ENCODE measurements at regions not wholly inside any gene's neighbourhood (a gene's known extent, or its start where the extent isn't known, plus 50 kb on each side); places are given as distances from the start of the nearest gene placed in this dataset.

DNA sequence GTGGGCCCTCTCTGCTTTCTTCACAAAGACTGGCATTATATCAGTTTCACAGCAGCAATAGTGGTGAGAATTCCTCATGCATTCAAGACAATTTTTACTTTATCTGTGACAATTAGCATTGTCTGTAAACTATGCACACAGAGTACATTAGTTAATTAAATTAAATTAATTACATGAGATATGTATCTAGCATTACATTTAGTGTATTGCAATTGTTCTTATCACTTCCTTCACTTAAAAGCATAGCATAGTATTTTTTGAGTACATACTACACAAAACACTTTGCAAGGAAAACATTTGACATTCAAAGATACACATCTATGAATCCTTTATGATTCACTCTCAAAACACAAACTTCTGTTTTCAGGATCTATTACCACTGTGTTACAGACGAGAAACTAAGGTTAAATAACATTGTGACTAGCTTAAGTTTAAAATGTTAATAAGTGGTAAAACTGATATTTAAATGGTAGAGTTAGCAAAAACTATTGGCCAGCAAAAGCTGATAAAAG lies 1542.6 kb downstream of the PLA2G4A start:
- no peak for DNase-seq

GRCh38 chr1:188372821-188373220 lies 1544.1 kb downstream of the PLA2G4A start:
- DNase-seq = no peak

DNA sequence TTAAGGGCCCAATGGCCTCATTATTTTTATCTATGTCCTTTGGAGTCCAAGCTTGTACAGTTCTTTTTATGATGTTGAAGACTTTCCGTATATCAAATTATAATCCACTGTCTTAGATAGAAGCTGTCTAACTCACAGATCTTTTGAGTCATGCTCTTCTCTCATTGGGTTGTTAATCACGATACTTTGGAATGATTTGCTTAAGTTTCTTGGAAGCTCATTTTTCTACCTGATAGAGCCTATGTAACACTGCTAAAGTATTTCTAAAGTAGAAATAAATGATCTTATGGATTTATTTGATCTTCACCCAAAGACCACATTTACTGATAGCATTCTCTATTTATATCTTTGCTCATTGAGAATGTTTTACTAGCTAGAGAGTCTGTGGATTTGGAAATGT lies 1554.1 kb downstream of the PLA2G4A start:
- no peak for DNase-seq

DNA sequence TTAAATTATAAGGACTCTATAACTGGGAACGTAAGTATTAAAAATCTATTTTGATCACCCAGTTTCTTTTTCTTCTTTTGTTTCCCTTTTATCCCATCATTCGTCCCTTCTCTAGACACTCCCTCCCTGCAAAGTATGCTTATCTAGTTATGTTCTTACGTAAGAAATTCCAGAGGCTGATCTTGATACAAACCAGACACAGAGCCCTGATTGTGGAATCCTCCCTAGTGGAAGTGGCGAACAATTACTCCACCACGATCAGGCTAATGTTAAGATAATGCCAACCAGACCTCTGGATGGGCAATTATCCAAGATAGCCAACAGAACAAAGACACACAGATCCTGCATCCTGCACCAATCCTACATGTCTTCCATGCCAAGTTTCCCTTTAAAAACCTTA lies 1557.4 kb downstream of the PLA2G4A start:
- DNase-seq = no peak

GRCh38 chr1:188386666-188387065 lies 1557.9 kb downstream of the PLA2G4A start:
- DNase-seq = no peak

- DNase-seq = no peak
Measured at GRCh38 chr1:188394677-188395076, 1565.9 kb downstream of the PLA2G4A start.

GRCh38 chr1:188397521-188397920 lies 1568.8 kb downstream of the PLA2G4A start:
- DNase-seq = no peak

DNA sequence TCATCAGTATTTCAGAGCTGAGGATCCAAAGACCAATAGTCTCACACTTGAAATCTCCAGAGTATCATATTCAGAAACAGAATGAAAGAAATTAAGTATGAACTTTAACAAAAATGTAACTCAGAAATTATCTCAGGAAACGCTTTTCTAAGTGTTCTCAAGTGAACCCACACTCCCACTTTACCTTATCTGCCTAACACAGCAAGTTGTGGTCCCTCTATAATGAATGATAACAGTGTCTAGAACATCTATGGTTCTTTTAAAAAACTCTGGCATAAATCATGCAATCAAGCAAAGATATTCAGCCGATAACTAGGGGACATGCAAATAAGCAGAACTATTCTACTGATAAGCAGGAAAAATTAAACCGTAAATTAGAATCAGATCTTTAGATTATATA lies 1574.2 kb downstream of the PLA2G4A start:
- DNase-seq = no peak

GRCh38 chr1:188406636-188407035 lies 1577.9 kb downstream of the PLA2G4A start:
- no peak for DNase-seq

GRCh38 chr1:188420177-188420576 lies 1591.4 kb downstream of the PLA2G4A start:
- DNase-seq = no peak

- DNase-seq = no peak
Measured at GRCh38 chr1:188423073-188423472, 1594.3 kb downstream of the PLA2G4A start.

GRCh38 chr1:188424176-188424575 lies 1595.4 kb downstream of the PLA2G4A start:
- DNase-seq = no peak

DNA sequence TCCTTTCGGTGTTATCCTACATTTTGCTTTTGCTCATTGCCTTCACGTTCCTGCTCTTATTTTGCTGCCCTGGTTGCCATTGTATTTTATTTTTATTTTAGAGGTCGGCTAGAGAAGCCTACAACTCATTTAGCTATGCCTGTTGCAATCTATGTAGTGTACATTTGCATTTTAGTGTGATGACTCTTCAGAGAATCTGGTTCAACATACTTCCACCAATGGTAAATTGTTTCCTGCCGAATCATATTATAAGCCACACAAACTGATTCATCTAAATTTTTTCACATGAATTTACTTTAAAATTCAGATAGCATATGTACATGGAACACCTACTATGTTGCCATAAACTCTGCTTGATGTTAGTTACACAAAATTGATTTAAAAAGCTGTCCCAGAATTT lies 1596.9 kb downstream of the PLA2G4A start:
- no peak for DNase-seq

DNA sequence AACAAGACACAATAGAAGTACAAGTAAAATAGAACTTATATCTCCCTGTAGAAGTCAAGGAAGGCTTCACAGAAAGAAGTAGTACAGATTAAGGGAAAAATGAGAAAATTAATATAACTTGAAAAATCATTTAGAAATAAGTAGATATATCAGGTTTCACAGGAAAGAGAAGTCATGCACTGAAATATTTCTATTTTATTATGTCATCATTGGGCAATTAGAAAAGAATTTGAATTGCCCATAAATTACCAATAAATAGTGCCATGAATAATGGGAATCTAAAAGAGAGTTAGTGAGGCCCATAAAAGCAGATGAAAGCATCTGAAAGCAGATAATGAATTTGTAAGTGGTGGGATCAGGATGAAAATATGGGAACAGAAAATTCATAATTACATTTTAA lies 1597.8 kb downstream of the PLA2G4A start:
- no peak for DNase-seq

DNA sequence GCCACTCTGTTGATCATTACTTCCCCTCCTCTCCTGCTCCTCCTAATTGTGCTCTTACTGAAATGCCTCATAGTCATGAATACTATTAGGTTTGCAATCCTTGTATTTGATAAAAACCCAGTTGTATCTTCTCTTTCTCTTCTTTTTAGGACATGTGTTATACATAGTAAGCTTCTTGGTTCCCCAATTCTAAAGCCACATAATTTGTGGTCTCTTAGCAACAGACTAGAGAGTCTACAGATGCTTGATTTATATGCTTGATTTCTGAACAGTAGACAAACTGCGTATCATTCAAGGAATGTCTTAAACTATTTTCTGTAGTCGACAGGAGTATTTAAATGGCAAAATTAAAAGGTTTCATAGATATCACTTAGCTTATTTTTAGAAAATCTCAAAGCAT lies 1598.9 kb downstream of the PLA2G4A start:
- no peak for DNase-seq

DNA sequence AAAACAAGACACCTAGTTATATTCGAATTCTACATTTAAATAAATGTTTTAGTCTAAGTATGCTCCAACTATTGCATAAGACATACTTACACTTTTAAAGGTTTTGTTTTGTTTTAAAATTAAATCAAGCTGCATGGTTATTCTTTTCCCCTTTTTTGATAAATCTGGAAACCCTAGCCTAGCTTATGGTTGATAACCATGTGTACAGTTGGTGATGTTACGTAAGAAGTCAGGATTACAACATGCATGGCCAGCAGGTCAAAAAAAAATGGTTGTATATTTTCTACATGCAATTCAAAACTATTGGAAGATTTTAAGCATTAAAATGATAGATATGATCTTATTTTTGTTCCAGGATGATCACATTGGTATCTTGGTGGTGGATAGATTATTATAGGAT lies 1600.6 kb downstream of the PLA2G4A start:
- no peak for DNase-seq

DNA sequence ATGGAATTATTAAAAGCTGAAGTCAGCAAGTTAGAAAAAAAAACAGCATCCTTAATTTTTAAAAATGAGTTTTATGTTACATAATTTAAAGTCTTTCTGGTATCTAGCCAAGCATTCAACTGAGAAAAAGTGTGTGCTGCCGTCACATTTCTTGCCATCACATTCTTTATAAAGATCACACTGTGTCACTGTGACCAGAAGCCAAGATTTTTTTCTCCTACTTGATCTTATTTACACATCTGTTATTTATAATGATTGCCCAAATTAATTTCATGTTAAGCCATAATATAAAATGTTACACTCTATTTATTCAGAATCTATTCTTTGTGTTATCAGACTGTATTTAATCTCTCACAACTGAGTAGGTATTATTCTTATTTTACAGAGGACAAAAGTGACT lies 1603.7 kb downstream of the PLA2G4A start:
- DNase-seq = no peak

GRCh38 chr1:188433425-188433824 lies 1604.7 kb downstream of the PLA2G4A start:
- DNase-seq = no peak

DNA sequence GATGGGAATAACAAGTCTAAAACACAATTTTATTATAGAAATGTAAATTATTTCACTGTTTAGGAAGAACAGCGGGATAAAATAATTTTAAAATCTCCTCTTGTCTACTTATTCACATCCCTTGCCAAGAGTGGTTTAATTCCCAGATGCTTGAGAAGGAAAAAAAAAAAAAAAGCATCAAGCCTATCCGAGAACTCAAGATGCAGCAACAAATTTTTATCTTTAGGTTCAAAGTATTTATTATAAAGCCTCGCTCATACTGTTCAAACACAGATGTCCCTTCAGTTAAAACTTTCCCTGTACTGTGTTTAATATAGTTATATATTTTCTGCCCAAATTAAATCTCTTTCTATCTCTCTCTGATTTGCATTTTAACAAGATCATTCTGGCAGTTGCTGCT lies 1615.8 kb downstream of the PLA2G4A start:
- DNase-seq = no peak

GRCh38 chr1:188462837-188463236 lies 1634.1 kb downstream of the PLA2G4A start:
- DNase-seq = no peak

DNA sequence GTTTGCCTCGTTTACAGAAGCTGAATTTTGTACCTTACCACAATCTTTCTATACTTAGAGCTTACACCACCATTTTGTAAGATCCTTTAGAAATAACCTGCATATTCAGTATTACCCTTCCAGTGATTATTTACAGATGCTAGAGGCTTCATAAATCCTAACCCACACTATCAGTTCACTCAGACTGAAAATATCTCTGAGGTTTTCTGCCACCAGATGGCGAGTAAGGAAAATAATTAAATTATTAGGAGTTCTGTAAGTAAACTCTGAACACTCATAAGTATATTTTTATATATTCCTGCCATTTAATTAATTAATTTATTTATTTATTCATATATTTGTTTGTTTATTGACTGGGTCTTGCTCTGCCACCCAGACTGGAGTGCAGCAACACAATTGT lies 1635.2 kb downstream of the PLA2G4A start:
- no peak for DNase-seq

GRCh38 chr1:188466539-188466938 lies 1637.8 kb downstream of the PLA2G4A start:
- DNase-seq = no peak

- DNase-seq = no peak
Measured at GRCh38 chr1:188476606-188477005, 1647.9 kb downstream of the PLA2G4A start.

DNA sequence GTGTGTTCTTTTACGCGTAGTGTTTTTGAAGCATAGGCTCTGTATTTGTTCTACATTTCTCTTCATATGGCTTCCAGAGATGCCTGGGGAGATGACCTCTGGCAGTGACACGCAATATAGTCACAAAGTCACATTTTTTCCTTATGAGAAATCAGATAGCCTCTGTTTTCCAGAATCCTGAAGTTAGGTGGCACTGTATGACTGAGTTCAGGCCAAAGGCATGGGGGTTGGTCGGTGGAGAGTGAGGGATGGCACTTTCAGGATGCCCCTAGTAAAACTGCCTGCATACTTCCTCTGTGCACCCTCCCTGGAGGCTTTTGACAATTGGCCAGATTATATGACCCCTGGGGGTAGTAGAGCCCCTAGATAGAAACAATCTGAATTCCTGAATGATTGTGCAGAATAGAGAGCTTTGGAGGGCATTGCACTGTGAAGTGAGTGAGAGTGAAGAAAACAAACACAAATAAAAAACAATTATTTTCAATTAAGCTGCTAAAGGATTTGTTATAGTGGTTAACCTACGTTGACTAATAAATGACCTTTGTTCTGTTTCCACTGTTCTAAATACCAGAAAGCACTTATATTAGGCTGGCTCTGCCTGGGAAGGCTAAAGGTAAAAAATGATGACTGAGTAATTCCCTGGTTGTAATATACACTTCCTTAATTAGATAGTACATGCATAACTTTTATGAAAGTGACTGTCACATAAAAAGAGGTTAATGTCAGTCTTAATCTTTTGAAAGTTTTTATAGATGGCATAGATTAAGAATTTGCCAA lies 1660.8 kb downstream of the PLA2G4A start:
- no peak for DNase-seq

GRCh38 chr1:188496506-188496905 lies 1667.8 kb downstream of the PLA2G4A start:
- DNase-seq = no peak

All from NCI-H1436 (cell line).